Erythroblast (primary cell): ENCODE measurements at regions not wholly inside any gene's neighbourhood (a gene's known extent, or its start where the extent isn't known, plus 50 kb on each side); places are given as distances from the start of the nearest gene placed in this dataset.

ENCODE experiments used
- GATA1 ChIP-seq: IDR thresholded peaks from 2 replicates; pipeline ENCODE4 v1.6.1; 2011; ENCODE audit warnings: low read depth, mild to moderate bottlenecking, control low read depth, low read length, moderate library complexity
- POLR2A ChIP-seq: IDR thresholded peaks from 2 replicates; pipeline ENCODE4 v1.6.1; 2011; ENCODE audit warnings: mild to moderate bottlenecking, low read length

DNA sequence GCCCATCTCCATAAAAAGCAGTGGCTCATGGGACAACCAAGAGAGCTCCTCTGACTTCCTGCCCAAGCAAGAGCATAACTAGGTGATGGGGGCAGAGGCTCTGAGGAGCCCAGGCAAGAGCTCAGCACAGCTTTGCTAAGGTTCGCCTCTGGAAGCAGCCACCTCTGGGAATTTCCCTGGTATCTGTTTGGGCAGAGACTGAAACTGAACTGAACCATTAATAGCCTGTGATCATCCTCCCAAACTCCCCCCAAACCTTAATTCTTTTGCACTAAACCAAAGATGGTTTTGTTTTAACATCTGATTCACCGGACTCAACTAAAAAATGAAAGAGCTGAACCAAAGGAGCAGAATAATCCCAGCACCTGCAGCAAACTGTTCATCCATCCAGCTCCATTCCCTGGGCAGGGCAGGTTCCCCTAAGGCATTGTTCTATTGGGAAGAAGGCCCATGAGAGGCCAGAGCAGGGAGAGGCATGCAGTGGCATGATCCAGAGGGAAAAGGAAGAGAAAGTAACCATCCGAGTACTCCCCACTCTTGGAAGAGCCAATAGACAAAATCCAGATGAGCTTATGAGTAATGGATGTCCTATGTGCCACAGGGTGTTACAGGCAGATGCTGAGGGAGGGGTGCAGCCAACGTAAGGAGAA is 77.8 kb upstream of the KAZN start:
- TF ChIP-seq POLR2A (no peak), GATA1 (no peak)
